HG02981 (cell line): ENCODE measurements at regions not wholly inside any gene's neighbourhood (a gene's known extent, or its start where the extent isn't known, plus 50 kb on each side); places are given as distances from the start of the nearest gene placed in this dataset.
"Not testable (repeated sequence)": the region's sequence is repeated elsewhere in the genome, so short reads cannot be mapped to it uniquely, and the experiment has no call there.

Source experiments
- ATAC-seq: cut with Tn5 transposase; IDR thresholded peaks from one replicate; pipeline ENCODE4 v1.9.1; 2021; ENCODE audit warnings: mild to moderate bottlenecking, moderate library complexity; ENCODE audit not compliant: unreplicated experiment

DNA sequence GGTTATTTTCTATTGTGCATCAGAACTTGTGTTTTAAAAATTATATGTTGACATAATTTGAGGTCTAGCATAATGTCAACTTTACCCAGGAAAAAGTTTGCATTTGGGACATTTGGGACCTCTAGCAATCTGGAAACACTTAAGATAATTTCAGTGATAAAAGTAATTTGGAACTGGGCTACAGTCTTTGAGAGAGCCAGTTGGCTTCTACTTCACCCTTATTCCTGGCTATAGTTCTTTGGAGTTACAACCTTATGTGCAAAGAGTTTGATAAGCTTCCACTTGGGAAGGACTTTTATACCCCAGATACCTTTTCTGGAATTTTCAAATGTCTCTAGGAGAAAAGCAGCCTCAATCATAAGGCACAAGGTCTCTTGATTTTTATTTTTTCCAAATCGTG is 139.3 kb downstream of the ARRDC3 start:
- no peak for ATAC-seq

GRCh38 chr5:91243286-91243685 is 139.8 kb downstream of the ARRDC3 start:
- no peak for ATAC-seq

GRCh38 chr5:91241460-91241859 is 141.7 kb downstream of the ARRDC3 start:
- ATAC-seq = not testable (repeated sequence)

GRCh38 chr5:91240175-91240574 is 142.9 kb downstream of the ARRDC3 start:
- no peak for ATAC-seq

DNA sequence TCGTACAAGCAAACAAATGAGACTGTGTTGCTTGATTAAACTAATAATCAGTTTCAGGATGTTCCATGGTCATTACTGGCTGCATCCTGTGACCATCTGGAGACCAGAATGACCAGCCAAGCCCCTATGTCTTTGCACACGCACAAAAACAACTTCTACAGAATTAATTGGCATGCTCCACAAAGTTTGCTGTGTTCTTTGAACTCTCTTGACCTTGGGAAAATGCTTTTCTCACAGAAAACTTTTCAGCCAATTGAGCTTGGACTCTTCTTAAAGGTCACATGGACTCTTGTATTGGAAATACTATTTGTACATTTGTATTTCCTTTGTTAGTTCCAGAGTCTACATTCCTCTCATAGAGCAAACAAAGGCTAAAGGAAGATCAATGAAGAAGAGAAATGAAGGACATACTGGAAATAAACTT is 147.8 kb downstream of the ARRDC3 start:
- ATAC-seq = no peak

DNA sequence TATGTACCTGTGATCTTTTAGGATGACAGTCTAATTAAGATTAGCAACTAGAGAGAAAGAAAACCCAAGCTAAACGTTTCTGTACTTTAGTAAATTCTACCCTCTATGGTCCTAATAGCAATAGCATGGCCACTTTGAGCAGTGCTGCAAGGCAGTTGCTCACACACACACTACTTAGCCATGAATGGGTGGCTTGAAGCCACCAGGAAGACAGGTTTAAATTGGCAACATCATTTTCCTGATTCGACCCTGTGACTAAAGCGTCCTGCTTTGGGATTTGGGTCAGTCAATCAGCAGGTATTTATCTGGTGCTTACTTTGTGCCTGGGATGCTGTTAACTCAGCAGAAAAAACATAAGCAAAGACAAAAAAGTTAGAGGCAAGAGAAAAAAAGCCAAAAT is 150.6 kb downstream of the ARRDC3 start:
- ATAC-seq = no peak

DNA sequence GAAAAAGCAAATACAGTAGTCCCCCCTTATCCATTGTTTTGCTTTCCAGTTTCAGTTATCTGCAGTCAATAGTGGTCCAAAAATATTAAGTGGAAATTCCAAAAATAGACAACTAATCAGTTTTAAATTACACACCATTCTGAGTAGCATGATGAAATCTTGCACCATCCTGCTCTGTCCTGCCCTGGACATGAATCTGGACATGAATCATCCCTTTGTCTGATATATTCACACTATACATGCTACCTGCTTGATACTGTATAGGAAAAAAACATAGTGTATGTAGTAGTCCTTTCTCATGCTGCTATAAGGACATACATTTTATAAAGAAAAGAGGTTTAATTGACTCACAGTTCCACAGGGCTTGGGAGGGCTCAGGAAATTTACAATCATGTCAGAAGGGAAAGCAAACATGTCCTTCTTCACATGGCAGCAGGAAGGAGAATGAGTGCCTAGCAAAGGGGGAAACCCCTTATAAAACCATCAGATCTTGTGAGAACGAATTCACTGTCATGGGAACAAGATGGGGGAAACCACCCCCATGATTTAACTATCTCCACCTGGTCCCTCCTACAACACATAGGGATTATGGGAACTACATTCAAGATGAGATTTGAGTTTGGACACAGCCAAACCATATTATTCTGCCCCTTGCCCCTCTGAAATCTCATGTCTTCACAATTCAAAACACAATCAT is 153.9 kb downstream of the ARRDC3 start:
- ATAC-seq = no peak

- no peak for ATAC-seq
Measured at GRCh38 chr5:91228188-91228587, 154.9 kb downstream of the ARRDC3 start.

- ATAC-seq = no peak
Measured at GRCh38 chr5:91225848-91226686, 157.1 kb downstream of the ARRDC3 start.

- no peak for ATAC-seq
Measured at GRCh38 chr5:91224969-91225368, 158.1 kb downstream of the ARRDC3 start.

DNA sequence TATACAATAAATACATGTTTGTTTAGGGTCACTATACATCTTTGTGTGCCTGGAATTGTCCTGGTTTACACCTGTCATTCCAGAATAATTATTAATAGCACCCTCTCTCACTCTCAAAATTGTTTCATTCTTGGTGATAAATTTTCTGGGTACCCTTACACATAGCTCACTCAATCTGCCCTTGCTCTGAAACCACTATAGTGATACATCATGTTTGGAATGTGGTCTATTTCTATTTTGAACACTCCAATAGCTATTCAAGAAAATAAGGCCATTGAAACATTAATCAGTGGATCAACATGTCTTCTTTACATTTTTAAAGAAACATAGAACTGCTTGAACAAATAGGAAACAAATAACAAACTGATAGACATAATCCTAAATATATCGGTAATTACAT is 158.7 kb downstream of the ARRDC3 start:
- no peak for ATAC-seq

- ATAC-seq = no peak
Measured at GRCh38 chr5:91223886-91224285, 159.2 kb downstream of the ARRDC3 start.

DNA sequence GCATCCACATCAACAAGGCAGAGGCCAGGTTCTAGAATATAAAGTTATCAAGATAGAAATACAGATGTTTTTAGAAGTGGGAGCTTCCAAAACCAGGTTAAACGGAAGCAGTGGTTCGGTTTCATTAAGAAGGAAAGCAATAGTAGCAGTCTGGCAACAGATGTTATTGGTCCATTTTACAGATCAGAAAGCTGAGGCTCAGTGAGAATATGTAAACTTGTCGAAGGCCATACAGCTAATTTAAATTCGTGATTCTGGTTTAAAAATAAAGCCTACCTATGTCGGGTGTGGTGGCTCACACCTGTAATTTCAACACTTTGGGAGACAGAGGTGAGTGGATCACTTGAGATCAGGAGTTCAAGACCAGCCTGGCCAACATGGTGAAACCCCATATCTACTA is 160.6 kb downstream of the ARRDC3 start:
- no peak for ATAC-seq

DNA sequence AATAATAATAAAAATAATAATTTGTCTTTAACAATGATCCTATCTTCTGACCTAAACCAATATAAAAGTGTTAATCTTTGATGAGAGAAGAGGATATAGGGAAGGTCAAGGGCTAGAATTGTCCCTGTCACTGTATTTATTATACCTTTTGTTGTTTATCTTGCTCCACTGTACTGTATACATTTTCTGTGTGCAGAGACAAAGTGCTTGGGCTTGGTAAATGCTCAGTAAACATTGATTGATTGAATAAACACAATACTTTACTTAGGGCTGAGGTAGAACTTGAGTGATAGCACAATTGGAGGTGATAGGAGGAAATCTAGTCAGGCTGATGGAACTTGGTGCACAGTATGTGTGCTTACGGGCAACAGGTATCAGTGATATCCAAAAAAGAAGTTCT is 161.2 kb downstream of the ARRDC3 start:
- no peak for ATAC-seq

DNA sequence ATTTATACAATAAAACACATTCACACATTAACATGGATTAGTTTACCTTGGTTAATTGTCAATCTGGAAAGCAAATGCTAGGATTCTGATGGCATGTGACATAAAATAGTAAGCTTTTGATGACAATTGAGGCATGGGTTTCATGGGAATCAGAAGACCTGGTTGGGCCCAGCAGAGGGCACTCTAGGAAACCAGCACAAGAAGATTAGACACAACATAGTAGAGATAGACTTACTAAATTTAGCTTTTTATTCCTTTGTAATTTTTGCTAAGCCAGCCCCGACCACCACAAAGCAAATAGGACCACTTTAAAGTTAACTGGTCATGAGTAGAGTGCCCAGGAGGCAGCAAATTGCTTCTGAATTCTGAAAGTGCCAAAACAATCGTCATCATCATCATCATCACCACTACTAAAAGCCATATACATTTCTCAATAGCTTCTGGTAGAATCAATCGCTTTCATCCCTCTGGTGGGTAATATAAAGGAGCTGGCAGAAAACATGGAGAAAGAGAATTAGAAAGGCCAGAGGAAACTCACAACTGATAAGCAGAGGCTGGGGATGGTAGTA is 163.2 kb downstream of the ARRDC3 start:
- ATAC-seq = no peak

DNA sequence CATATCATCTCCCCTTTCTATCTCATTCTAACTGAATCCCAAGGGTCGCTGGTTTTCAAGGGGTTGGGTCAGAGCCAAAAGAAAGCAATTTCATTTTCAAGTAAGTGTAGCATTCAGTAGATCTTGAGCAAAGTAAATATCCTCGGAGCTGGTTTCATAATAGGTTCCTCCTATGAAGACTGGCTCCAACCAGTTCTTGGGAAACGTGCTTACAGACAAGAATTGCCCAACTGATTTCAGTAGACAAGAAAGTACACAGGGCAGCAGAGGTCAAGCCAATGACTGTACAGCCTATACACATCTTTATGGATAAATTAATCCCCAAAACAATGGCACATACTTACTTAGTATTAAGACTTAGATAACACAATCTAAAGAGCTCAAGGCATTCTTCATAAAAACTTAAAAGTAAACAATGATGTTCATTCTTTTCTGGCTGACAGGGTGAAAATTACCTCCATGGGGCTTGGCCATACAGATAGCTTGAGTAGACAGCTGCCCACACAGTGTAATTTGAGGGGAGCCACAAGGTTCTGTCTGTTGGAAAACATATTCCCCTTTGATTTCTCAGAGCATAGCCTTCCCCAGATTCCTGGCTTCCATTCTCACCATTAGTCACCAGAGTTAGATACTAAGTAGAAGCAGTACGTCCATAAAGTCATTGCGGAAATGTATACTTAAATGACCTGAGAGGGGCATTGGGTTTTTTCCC is 163.9 kb downstream of the ARRDC3 start:
- no peak for ATAC-seq

GRCh38 chr5:91217859-91218258 is 165.3 kb downstream of the ARRDC3 start:
- ATAC-seq = no peak

DNA sequence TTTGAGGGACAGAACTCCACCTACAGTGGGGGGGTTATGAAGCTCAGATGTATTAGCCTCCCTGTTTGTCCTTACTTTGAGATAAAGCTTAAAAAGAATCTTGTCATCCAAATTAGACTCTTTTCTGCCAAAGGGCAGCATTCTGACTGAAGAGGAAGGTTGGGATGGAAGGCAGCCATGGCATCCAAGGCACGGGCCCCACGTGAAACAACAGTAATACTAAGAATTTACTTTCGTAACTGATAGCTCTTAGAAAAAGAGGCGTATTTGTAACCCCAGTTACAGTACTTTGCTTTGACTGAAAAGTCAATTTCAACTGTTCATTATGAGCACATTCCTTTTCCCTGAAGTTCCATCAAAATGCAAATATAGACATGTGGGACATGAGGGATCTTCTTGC is 168.5 kb downstream of the ARRDC3 start:
- ATAC-seq = no peak
